ENCODE measurements at regions not wholly inside any gene's neighbourhood (a gene's known extent, or its start where the extent isn't known, plus 50 kb on each side); places are given as distances from the start of the nearest gene placed in this dataset.

DNA sequence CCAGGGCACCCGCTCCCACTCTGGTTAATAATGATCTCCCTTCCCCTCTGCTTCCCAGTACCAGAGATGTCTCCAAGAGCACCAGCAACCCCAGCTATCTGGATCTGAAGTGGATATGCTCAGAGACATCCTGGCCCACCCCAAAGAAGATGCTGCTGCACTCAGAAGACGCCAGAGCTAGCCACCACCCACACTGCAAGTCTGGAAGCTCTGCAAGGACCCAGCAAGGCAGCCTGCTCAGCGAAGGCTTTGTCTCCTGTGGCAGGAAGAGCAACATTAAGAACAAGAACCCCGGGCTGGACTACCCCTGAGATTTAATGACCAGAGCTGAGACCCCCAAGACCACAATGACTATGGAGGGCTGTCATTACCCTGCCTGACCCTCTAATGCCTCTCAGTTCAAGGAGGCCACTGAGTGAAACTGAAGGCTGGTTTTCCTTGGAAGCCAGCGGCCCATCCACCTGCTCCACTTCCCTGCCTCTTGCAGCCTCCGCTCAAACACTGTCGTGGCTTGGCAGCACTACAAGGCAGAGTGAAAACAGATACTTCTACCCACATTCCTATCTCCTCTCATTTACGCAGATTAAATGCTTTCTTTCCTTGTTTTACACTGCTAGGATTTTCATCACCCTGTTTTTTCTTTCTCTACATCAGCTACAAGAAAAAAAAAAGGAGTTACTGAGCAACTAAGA, 202.2 kb downstream of the SNX10 start:
- TF ChIP-seq YY1 (IDR thresholded peaks at IDR 0.05; ENCODE audit: insufficient read depth, insufficient read length) (no peak), SUZ12 (IDR thresholded peaks at IDR 0.05; ENCODE audit: extremely low read depth, insufficient read depth, insufficient read length) (no peak)
